ENCODE measurements at regions not wholly inside any gene's neighbourhood (a gene's known extent, or its start where the extent isn't known, plus 50 kb on each side); places are given as distances from the start of the nearest gene placed in this dataset.

- no peak overlapping the region for H2BK5ac ChIP-seq (ENCODE audit: insufficient read length, low read length)
- no peak overlapping the region for H3K27ac Mint-ChIP-seq
- H3K56ac ChIP-seq (ENCODE audit: insufficient read length, low read depth, low read length), result no peak overlapping the region
- H3K23ac ChIP-seq (ENCODE audit: insufficient read length, low read depth, low read length), result no peak overlapping the region
- H3K9me3 ChIP-seq (ENCODE audit: control insufficient read depth, low read depth, low read length), result no peaks in the 10 kb centered on the region
- DNase-seq, result no peak
- H2BK12ac ChIP-seq (ENCODE audit: insufficient read length, low read depth, low read length), result no peak overlapping the region
- H3K14ac ChIP-seq (ENCODE audit: insufficient read depth, low read length), result no peak overlapping the region
- no peaks in the 10 kb centered on the region for H4K20me1 ChIP-seq (ENCODE audit: control insufficient read depth, insufficient read depth, insufficient read length)
- H2BK20ac ChIP-seq (ENCODE audit: low read depth, low read length, poor library complexity, severe bottlenecking), result no peak overlapping the region
- H3K27ac ChIP-seq (ENCODE audit: insufficient read length, low read depth, low read length), result no peak overlapping the region
- H3K4me2 ChIP-seq (ENCODE audit: insufficient read depth, insufficient read length, low read length), result no peak overlapping the region
- no peak for TF ChIP-seq CTCF (conservative IDR thresholded peaks at IDR 0.05)
- no peak overlapping the region for H2AK5ac ChIP-seq (ENCODE audit: insufficient read length, low read length)
- peaks cover 5 to 6% of the 10 kb centered on the region in 2 experiments for H3K4me1 Mint-ChIP-seq
- H3K4me3 Mint-ChIP-seq, result no peak overlapping the region
- no peaks in the 10 kb centered on the region for H3K79me2 ChIP-seq (ENCODE audit: insufficient read depth, low read length)
- H3K4ac ChIP-seq (ENCODE audit: low read depth, low read length), result no peak overlapping the region
- no peak overlapping the region for H2BK15ac ChIP-seq (ENCODE audit: low read depth, low read length)
- no peak overlapping the region for H3K9ac ChIP-seq (ENCODE audit: extremely low read depth, insufficient read length, low read length)
- WGBS (ENCODE audit: extremely low coverage, insufficient read length, low lambda C conversion rate), result no CpG with 5 or more reads among the region's 2 CpGs
- no peaks in the 10 kb centered on the region for H3K79me1 ChIP-seq (ENCODE audit: insufficient read depth, low read depth, low read length, poor library complexity, severe bottlenecking)
- H2AFZ ChIP-seq (ENCODE audit: low read length), result no peak overlapping the region
- 0 out of 2 replicates have a peak, but pooled peaks cover 2% of the 10 kb centered on the region for H3K27me3 Mint-ChIP-seq (ENCODE audit: low read depth)
- H3T11ph ChIP-seq (ENCODE audit: low read length), result no peak overlapping the region
- peaks cover 0 to 10% of the 10 kb centered on the region in 2 experiments; a peak in 2 of 5 replicates for H3K9me3 Mint-ChIP-seq
- H4K8ac ChIP-seq (replicated peaks; ENCODE audit: insufficient read length, low read depth, low read length), result no peak overlapping the region
- no peak overlapping the region for H2BK120ac ChIP-seq (ENCODE audit: low read depth, low read length, poor library complexity, severe bottlenecking)
- H3K23me2 ChIP-seq (ENCODE audit: insufficient read length, low read depth, low read length, poor library complexity, severe bottlenecking), result no peaks in the 10 kb centered on the region
- no peaks in the 10 kb centered on the region for H3K27me3 ChIP-seq (ENCODE audit: insufficient read depth, low read length)
- H4K91ac ChIP-seq (ENCODE audit: insufficient read length, low read depth, low read length), result no peak overlapping the region
- H3K18ac ChIP-seq (ENCODE audit: insufficient read length, low read depth, low read length), result no peak overlapping the region
- H3K4me1 ChIP-seq (ENCODE audit: insufficient read depth, low read length), result no peaks in the 10 kb centered on the region
- H4K5ac ChIP-seq (ENCODE audit: insufficient read length, low read depth, low read length), result no peak overlapping the region
- peaks cover 0 to 5% (median 4%) of the 10 kb centered on the region in 3 experiments; a peak in 4 of 7 replicates for H3K36me3 Mint-ChIP-seq (ENCODE audit: insufficient read depth in 1 of 3, low read depth in 3 of 3)
Observed at GRCh38 chr21:29481641-29482040, 182.9 kb downstream of the BACH1 start.
